ENCODE measurements at regions not wholly inside any gene's neighbourhood (a gene's known extent, or its start where the extent isn't known, plus 50 kb on each side); places are given as distances from the start of the nearest gene placed in this dataset.

GRCh38 chr3:194952841-194953241, 267.2 kb downstream of the FAM43A start:
- TF ChIP-seq EZH2 (IDR thresholded peaks at IDR 0.05) (no peak), POLR2AphosphoS5 (IDR thresholded peaks at IDR 0.05; ENCODE audit: borderline replicate concordance, low read depth, low read length) (no peak)

Measured in SK-N-MC (cell line).